DOHH2 (cell line): ENCODE measurements at regions not wholly inside any gene's neighbourhood (a gene's known extent, or its start where the extent isn't known, plus 50 kb on each side); places are given as distances from the start of the nearest gene placed in this dataset.
"Not testable (repeated sequence)": the region's sequence is repeated elsewhere in the genome, so short reads cannot be mapped to it uniquely, and the experiment has no call there.

ENCODE experiments used
- H3F3A ChIP-seq: fragments of 200-600 bp; sonication (generic), shearing (Covaris generic); 2 replicates; pipeline ENCODE4 v1.6.0; 2016; ENCODE audit warnings: antibody characterized with exemption, mild to moderate bottlenecking; ENCODE audit not compliant: control insufficient read depth, insufficient read depth
- H3K27ac ChIP-seq: fragments of 200-600 bp; sonication (generic); 2 replicates; pipeline ENCODE4 v1.5.1; 2014; ENCODE audit warnings: low read depth, mild to moderate bottlenecking, low read length, moderate library complexity
- H3K27me3 ChIP-seq: fragments of 200-600 bp; sonication (generic); 2 replicates; pipeline ENCODE4 v1.6.1; 2014; ENCODE audit warnings: mild to moderate bottlenecking, low read length, mixed read lengths; ENCODE audit not compliant: control insufficient read depth
- H3K36me3 ChIP-seq: fragments of 200-600 bp; sonication (generic); 2 replicates; pipeline ENCODE4 v1.6.1; 2014; ENCODE audit warnings: mild to moderate bottlenecking, low read length, moderate library complexity, mixed read lengths; ENCODE audit not compliant: control insufficient read depth
- H3K4me1 ChIP-seq: fragments of 200-600 bp; sonication (generic); 2 replicates; pipeline ENCODE4 v1.6.1; 2014; ENCODE audit warnings: mild to moderate bottlenecking, low read length, mixed read lengths; ENCODE audit not compliant: control insufficient read depth
- H3K4me2 ChIP-seq: fragments of 200-600 bp; sonication (generic); 2 replicates; pipeline ENCODE4 v1.6.0; 2014; ENCODE audit warnings: mild to moderate bottlenecking, low read length, moderate library complexity
- H3K4me3 ChIP-seq: fragments of 200-600 bp; sonication (generic); 2 replicates; pipeline ENCODE4 v1.5.1; 2014; ENCODE audit warnings: mild to moderate bottlenecking, low read length, mixed read lengths
- H3K79me2 ChIP-seq: fragments of 200-600 bp; sonication (generic); 2 replicates; pipeline ENCODE4 v1.6.1; 2014; ENCODE audit warnings: mild to moderate bottlenecking, low read length, mixed read lengths; ENCODE audit not compliant: control insufficient read depth
- H3K9me2 ChIP-seq: fragments of 200-600 bp; sonication (generic); replicated peaks from 2 replicates; pipeline ENCODE4 v1.6.1; 2014; ENCODE audit warnings: mild to moderate bottlenecking, low read length, mixed read lengths; ENCODE audit not compliant: control insufficient read depth
- H3K9me3 ChIP-seq: fragments of 200-600 bp; sonication (generic); 2 replicates; pipeline ENCODE4 v1.6.1; 2014; ENCODE audit warnings: antibody characterized with exemption, low read length, mixed read lengths; ENCODE audit not compliant: control insufficient read depth, insufficient read depth
- H4K20me1 ChIP-seq: fragments of 200-600 bp; sonication (generic); 2 replicates; pipeline ENCODE4 v1.6.0; 2014; ENCODE audit warnings: low read depth, mild to moderate bottlenecking, antibody characterized with exemption, low read length, moderate library complexity; ENCODE audit not compliant: control insufficient read depth, insufficient read depth
- EZH2phosphoT487 ChIP-seq: fragments of 200-600 bp; sonication (generic); IDR thresholded peaks from 2 replicates; pipeline ENCODE4 v1.6.1; 2017; ENCODE audit warnings: borderline replicate concordance, mild to moderate bottlenecking, antibody characterized with exemption, low read length, moderate library complexity, mixed read lengths
- TF ChIP-seq, protein P1 (sequence below): fragments of 200-600 bp; sonication (generic); IDR thresholded peaks from one replicate; pipeline ENCODE4 v1.5.1; 2014; ENCODE audit warnings: antibody characterized with exemption, mild to moderate bottlenecking, low read depth, low read length; ENCODE audit not compliant: poor library complexity, severe bottlenecking

DNA sequence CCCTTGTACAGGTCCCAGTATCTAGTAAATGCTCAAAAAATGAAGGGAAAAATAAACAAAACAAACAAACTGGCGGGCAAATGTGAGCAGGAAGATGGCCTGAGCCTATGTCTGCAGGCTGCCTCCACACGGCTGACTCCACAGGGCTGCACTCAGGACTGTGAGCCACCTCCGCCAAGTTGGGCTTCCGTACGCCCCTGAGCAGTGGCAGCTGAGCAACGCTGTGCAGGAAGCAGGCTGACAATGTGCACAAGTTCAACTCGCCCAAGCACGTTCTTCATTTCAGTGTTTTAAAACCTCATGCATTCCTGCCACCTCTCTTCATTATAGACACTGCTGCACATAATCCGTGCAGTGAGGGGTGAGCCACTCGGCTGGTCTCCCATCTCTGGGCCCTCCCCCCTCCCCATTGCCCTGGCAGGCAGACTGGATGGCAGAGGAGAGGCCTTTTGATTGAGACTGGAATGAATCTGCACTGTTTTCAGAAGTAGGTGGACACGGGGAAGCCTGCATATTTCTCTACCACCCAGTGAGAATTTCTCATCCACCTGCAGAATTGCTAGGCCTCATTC is 915.3 kb downstream of the UQCRFS1 start:
- Histone ChIP-seq H3K36me3 (no peaks in the 10 kb centered on the region), H3K27me3 (no peaks in the 10 kb centered on the region), H3K79me2 (no peaks in the 10 kb centered on the region), H3K4me1 (no peaks in the 10 kb centered on the region), H4K20me1 (no peaks in the 10 kb centered on the region), H3K9me3 (0 out of 2 replicates have a peak, but pooled peaks cover 3% of the 10 kb centered on the region), H3F3A (no peaks in the 10 kb centered on the region), H3K9me2 (no peaks in the 10 kb centered on the region), H3K4me3 (no peak overlapping the region), H3K27ac (no peak overlapping the region), H3K4me2 (no peak overlapping the region)
- TF ChIP-seq EZH2phosphoT487: no peak

DNA sequence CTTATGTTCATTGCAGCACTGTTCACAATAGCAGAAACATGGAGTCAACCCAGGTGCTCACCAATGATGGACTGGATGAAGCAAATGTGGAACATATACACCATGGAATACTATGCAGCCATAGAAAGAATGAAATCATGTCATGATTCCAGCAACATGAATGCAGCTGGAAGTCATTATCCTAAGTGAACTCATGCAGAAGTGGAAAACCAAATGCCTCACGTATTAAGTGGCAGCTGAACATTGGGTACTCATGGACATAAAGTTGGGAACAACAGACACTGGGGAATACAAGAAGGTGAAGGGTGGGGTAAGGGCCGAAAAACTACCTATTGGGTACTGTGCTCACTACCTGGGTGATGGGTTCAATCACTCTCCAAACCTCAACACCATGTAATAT is 915.9 kb downstream of the UQCRFS1 start:
- Histone ChIP-seq H3K27me3 (no peaks in the 10 kb centered on the region), H3K4me3 (no peak overlapping the region), H3K9me2 (no peaks in the 10 kb centered on the region), H3K9me3 (0 out of 2 replicates have a peak, but pooled peaks cover 3% of the 10 kb centered on the region), H3K27ac (no peak overlapping the region), H3K79me2 (no peaks in the 10 kb centered on the region), H3K4me1 (no peaks in the 10 kb centered on the region), H3K36me3 (no peaks in the 10 kb centered on the region), H3F3A (no peaks in the 10 kb centered on the region), H4K20me1 (no peaks in the 10 kb centered on the region), H3K4me2 (no peak overlapping the region)
- TF ChIP-seq EZH2phosphoT487: no peak
- TF ChIP-seq, protein P1, sequence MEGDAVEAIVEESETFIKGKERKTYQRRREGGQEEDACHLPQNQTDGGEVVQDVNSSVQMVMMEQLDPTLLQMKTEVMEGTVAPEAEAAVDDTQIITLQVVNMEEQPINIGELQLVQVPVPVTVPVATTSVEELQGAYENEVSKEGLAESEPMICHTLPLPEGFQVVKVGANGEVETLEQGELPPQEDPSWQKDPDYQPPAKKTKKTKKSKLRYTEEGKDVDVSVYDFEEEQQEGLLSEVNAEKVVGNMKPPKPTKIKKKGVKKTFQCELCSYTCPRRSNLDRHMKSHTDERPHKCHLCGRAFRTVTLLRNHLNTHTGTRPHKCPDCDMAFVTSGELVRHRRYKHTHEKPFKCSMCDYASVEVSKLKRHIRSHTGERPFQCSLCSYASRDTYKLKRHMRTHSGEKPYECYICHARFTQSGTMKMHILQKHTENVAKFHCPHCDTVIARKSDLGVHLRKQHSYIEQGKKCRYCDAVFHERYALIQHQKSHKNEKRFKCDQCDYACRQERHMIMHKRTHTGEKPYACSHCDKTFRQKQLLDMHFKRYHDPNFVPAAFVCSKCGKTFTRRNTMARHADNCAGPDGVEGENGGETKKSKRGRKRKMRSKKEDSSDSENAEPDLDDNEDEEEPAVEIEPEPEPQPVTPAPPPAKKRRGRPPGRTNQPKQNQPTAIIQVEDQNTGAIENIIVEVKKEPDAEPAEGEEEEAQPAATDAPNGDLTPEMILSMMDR: no peak

DNA sequence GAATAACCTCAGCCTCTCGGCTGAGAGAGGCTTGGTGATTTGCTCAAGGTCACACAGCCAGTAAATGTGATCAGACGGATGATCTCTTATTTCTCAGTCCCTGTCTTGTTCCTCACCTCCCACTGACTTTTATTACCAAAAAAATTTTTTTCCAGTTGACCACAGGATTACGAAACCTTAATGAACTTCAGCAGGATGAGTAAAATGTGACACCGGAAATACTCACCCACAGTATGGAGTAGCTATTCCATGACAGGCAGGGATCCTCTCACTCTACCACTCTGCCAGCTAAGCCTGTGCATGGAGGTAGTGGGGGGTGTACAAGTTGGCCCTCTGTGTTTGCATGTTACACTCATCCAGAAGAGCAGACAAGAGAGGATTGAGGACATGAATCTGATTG is 916.4 kb downstream of the UQCRFS1 start:
- Histone ChIP-seq H3K9me3 (0 out of 2 replicates have a peak, but pooled peaks cover 3% of the 10 kb centered on the region), H3K27me3 (no peaks in the 10 kb centered on the region), H3K4me1 (no peaks in the 10 kb centered on the region), H3K9me2 (no peaks in the 10 kb centered on the region), H4K20me1 (no peaks in the 10 kb centered on the region), H3K36me3 (no peaks in the 10 kb centered on the region), H3K27ac (no peak overlapping the region), H3K4me2 (no peak overlapping the region), H3K79me2 (no peaks in the 10 kb centered on the region), H3F3A (no peaks in the 10 kb centered on the region), H3K4me3 (no peak overlapping the region)
- TF ChIP-seq, protein P1: no peak
- no peak for TF ChIP-seq EZH2phosphoT487

DNA sequence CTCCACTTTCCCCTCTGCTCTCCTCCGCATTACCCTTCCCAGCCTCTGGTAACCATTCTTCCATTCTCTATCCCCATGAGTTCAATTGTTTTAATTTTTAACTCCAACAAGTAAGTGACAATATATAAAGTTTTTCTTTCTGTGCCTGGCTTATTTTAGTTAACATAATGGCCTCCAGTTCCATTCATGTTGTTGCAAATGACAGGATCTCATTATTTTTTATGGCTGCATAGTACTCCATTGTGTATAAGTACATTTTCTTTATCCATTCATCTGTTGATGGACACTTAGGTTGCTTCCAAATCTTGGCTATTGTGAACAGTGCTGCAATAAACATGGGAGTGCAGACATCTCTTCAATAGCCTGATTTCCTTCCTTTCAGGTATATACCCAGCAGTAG is 918.0 kb downstream of the UQCRFS1 start:
- H3K79me2 ChIP-seq, H3K9me2 ChIP-seq, H3K27me3 ChIP-seq, H3K36me3 ChIP-seq, H3F3A ChIP-seq, H3K9me3 ChIP-seq, H3K4me3 ChIP-seq, H3K4me1 ChIP-seq, H3K27ac ChIP-seq, H3K4me2 ChIP-seq, H4K20me1 ChIP-seq: not testable (repeated sequence)
